ENCODE measurements at regions not wholly inside any gene's neighbourhood (a gene's known extent, or its start where the extent isn't known, plus 50 kb on each side); places are given as distances from the start of the nearest gene placed in this dataset.

GRCh38 chr2:206392118-206392517 lies 51.2 kb upstream of the ADAM23 start:
- ATAC-seq, result peak; percentile 93
- no peak for TF ChIP-seq BACH2 (CRISPR knock-in tag; IDR thresholded peaks at IDR 0.05; ENCODE audit: borderline replicate concordance)
- TF ChIP-seq GLIS3 (CRISPR knock-in tag; IDR thresholded peaks at IDR 0.05), result no peak
